ENCODE measurements at regions not wholly inside any gene's neighbourhood (a gene's known extent, or its start where the extent isn't known, plus 50 kb on each side); places are given as distances from the start of the nearest gene placed in this dataset.
"Not testable (repeated sequence)": the region's sequence is repeated elsewhere in the genome, so short reads cannot be mapped to it uniquely, and the experiment has no call there.

- TF ChIP-seq CTBP1 (IDR thresholded peaks at IDR 0.05; ENCODE audit: borderline replicate concordance) (no peak), ZNF384 (IDR thresholded peaks at IDR 0.05) (no peak), LEF1 (IDR thresholded peaks at IDR 0.05; ENCODE audit: borderline replicate concordance) (no peak), TARDBP (IDR thresholded peaks at IDR 0.05) (no peak)
- DNase-seq (ENCODE audit: extremely low spot score): no peak
- ChIA-PET POLR2A (no interaction called here), CTCF (interaction anchor here (0.7 kb wide), 1 partner anchor 11 kb away, joined by 3 read pairs; no protein-coding TSS in a partner anchor)
Measured at GRCh38 chr10:6704896-6705295, 124.8 kb upstream of the PRKCQ start.

- CTCF ChIA-PET: not testable (repeated sequence)
- POLR2A ChIA-PET: interaction anchor here (0.6 kb wide), 1 partner anchor 1089 kb away, joined by 3 read pairs; no protein-coding TSS in a partner anchor
Measured at GRCh38 chr10:6702833-6703232, 122.8 kb upstream of the PRKCQ start.

GRCh38 chr10:6702030-6702429 lies 122.0 kb upstream of the PRKCQ start:
- DNase-seq (ENCODE audit: extremely low spot score): no peak
- POLR2A ChIA-PET: no interaction called here
- TF ChIP-seq FOXA1 (IDR thresholded peaks at IDR 0.05): no peak
- no peak for TF ChIP-seq CTBP1 (IDR thresholded peaks at IDR 0.05; ENCODE audit: borderline replicate concordance)
- TF ChIP-seq FOXM1 (IDR thresholded peaks at IDR 0.05; ENCODE audit: borderline replicate concordance): no peak
- TF ChIP-seq ZNF384 (IDR thresholded peaks at IDR 0.05): no peak
- no peak for TF ChIP-seq SP1 (IDR thresholded peaks at IDR 0.05)
- no peak for TF ChIP-seq BHLHE40 (IDR thresholded peaks at IDR 0.05; ENCODE audit: borderline replicate concordance)
- CTCF ChIA-PET: no interaction called here

More at GRCh38 chr10:6702833-6703232, 122.8 kb upstream of the PRKCQ start:
- not testable (repeated sequence) for DNase-seq (ENCODE audit: extremely low spot score)

GRCh38 chr10:6701289-6701688 lies 121.2 kb upstream of the PRKCQ start:
- POLR2A ChIA-PET: no interaction called here
- TF ChIP-seq FOXA1 (IDR thresholded peaks at IDR 0.05) (no peak), SUZ12 (IDR thresholded peaks at IDR 0.05) (no peak), L3MBTL2 (conservative IDR thresholded peaks at IDR 0.05) (no peak), PKNOX1 (IDR thresholded peaks at IDR 0.05) (no peak), HDGF (IDR thresholded peaks at IDR 0.05; ENCODE audit: borderline replicate concordance) (no peak), FOXK2 (IDR thresholded peaks at IDR 0.05) (no peak), SP1 (IDR thresholded peaks at IDR 0.05) (no peak), FOXM1 (IDR thresholded peaks at IDR 0.05; ENCODE audit: borderline replicate concordance) (no peak), ELF4 (IDR thresholded peaks at IDR 0.05) (no peak), NFRKB (IDR thresholded peaks at IDR 0.05) (no peak), ARNT (IDR thresholded peaks at IDR 0.05) (no peak), CTBP1 (IDR thresholded peaks at IDR 0.05; ENCODE audit: borderline replicate concordance) (no peak), TARDBP (IDR thresholded peaks at IDR 0.05) (no peak), LEF1 (IDR thresholded peaks at IDR 0.05; ENCODE audit: borderline replicate concordance) (no peak)
- CTCF ChIA-PET: interaction anchor here (1.0 kb wide), 1 partner anchor 12 kb away, joined by 3 read pairs; no protein-coding TSS in a partner anchor
- no peak for DNase-seq (ENCODE audit: extremely low spot score)

GRCh38 chr10:6700066-6700465 lies 120.0 kb upstream of the PRKCQ start:
- no peak for DNase-seq (ENCODE audit: extremely low spot score)
- TF ChIP-seq SUZ12 (IDR thresholded peaks at IDR 0.05) (no peak), FOXK2 (IDR thresholded peaks at IDR 0.05) (no peak), FOXM1 (IDR thresholded peaks at IDR 0.05; ENCODE audit: borderline replicate concordance) (no peak), ZNF384 (IDR thresholded peaks at IDR 0.05) (no peak), HDGF (IDR thresholded peaks at IDR 0.05; ENCODE audit: borderline replicate concordance) (no peak), PKNOX1 (IDR thresholded peaks at IDR 0.05) (no peak)
- ChIA-PET POLR2A (no interaction called here), CTCF (interaction anchor here (0.6 kb wide), 1 partner anchor 22 kb away, joined by 3 read pairs; no protein-coding TSS in a partner anchor)

GRCh38 chr10:6699336-6699735 lies 119.3 kb upstream of the PRKCQ start:
- TF ChIP-seq BHLHE40 (IDR thresholded peaks at IDR 0.05; ENCODE audit: borderline replicate concordance): no peak
- no peak for DNase-seq (ENCODE audit: extremely low spot score)
- CTCF ChIA-PET: no interaction called here
- POLR2A ChIA-PET: no interaction called here

GRCh38 chr10:6695519-6695918 lies 115.4 kb upstream of the PRKCQ start:
- ChIA-PET CTCF (no interaction called here), POLR2A (no interaction called here)
- no peak for DNase-seq (ENCODE audit: extremely low spot score)
- TF ChIP-seq CTBP1 (IDR thresholded peaks at IDR 0.05; ENCODE audit: borderline replicate concordance): no peak
- no peak for TF ChIP-seq ARNT (IDR thresholded peaks at IDR 0.05)
- TF ChIP-seq PKNOX1 (IDR thresholded peaks at IDR 0.05): no peak
- no peak for TF ChIP-seq TARDBP (IDR thresholded peaks at IDR 0.05)
- TF ChIP-seq FOXA1 (IDR thresholded peaks at IDR 0.05): no peak
- no peak for TF ChIP-seq SP1 (IDR thresholded peaks at IDR 0.05)
- no peak for TF ChIP-seq SUZ12 (IDR thresholded peaks at IDR 0.05)
- no peak for TF ChIP-seq FOXK2 (IDR thresholded peaks at IDR 0.05)

Data from HEK293T (cell line).